ENCODE measurements at regions not wholly inside any gene's neighbourhood (a gene's known extent, or its start where the extent isn't known, plus 50 kb on each side); places are given as distances from the start of the nearest gene placed in this dataset.

- TF ChIP-seq CREB1 (IDR thresholded peaks at IDR 0.05; ENCODE audit: low read depth) (no peak), EP300 (IDR thresholded peaks at IDR 0.05; ENCODE audit: borderline replicate concordance) (no peak), FOXM1 (IDR thresholded peaks at IDR 0.05; ENCODE audit: borderline replicate concordance, low read depth) (no peak), ZBTB7A (IDR thresholded peaks at IDR 0.05; ENCODE audit: low read depth) (no peak), CEBPB (IDR thresholded peaks at IDR 0.05) (no peak), EGR1 (IDR thresholded peaks at IDR 0.05) (no peak), NFIC (IDR thresholded peaks at IDR 0.05) (no peak), MAX (IDR thresholded peaks at IDR 0.05) (no peak), TAF1 (IDR thresholded peaks at IDR 0.05; ENCODE audit: low read depth) (no peak), REST (IDR thresholded peaks at IDR 0.05; ENCODE audit: low read depth) (no peak), YY1 (IDR thresholded peaks at IDR 0.05; ENCODE audit: low read depth) (no peak), RAD21 (IDR thresholded peaks at IDR 0.05; ENCODE audit: low read depth) (no peak), TEAD4 (IDR thresholded peaks at IDR 0.05) (no peak), TCF12 (IDR thresholded peaks at IDR 0.05; ENCODE audit: low read depth) (no peak), USF1 (IDR thresholded peaks at IDR 0.05) (no peak)
These were observed 88.2 kb downstream of the CPN2 start for GRCh38 chr3:194262925-194263305.

- peak; percentile 54; the same call in 1 of the 2 replicates for TF ChIP-seq ZBTB7A (IDR thresholded peaks at IDR 0.05; ENCODE audit: low read depth)
These were observed 86.3 kb downstream of the CPN2 start for GRCh38 chr3:194264631-194265504.

GRCh38 chr3:194265505-194265892 is 85.6 kb downstream of the CPN2 start:
- TF ChIP-seq MAX (IDR thresholded peaks at IDR 0.05): peak; percentile 37; the same call in 1 of the 2 replicates
- TF ChIP-seq TCF12 (IDR thresholded peaks at IDR 0.05; ENCODE audit: low read depth): peak; percentile 75
- TF ChIP-seq NFIC (IDR thresholded peaks at IDR 0.05): peak; percentile 72
- TF ChIP-seq RAD21 (IDR thresholded peaks at IDR 0.05; ENCODE audit: low read depth): peak; percentile 29; the same call in 1 of the 2 replicates
- no peak for TF ChIP-seq EGR1 (IDR thresholded peaks at IDR 0.05)
- TF ChIP-seq TEAD4 (IDR thresholded peaks at IDR 0.05): peak; percentile 38; the same call in 1 of the 2 replicates

- TF ChIP-seq USF1 (IDR thresholded peaks at IDR 0.05) (no peak), NFIC (IDR thresholded peaks at IDR 0.05) (no peak), TAF1 (IDR thresholded peaks at IDR 0.05; ENCODE audit: low read depth) (no peak), YY1 (IDR thresholded peaks at IDR 0.05; ENCODE audit: low read depth) (no peak), EGR1 (IDR thresholded peaks at IDR 0.05) (no peak), CREB1 (IDR thresholded peaks at IDR 0.05; ENCODE audit: low read depth) (no peak), REST (IDR thresholded peaks at IDR 0.05; ENCODE audit: low read depth) (no peak), TCF12 (IDR thresholded peaks at IDR 0.05; ENCODE audit: low read depth) (no peak), CEBPB (IDR thresholded peaks at IDR 0.05) (no peak), TEAD4 (IDR thresholded peaks at IDR 0.05) (no peak)
These were observed 84.8 kb downstream of the CPN2 start for GRCh38 chr3:194265996-194266964.

- no peak for TF ChIP-seq MAX (IDR thresholded peaks at IDR 0.05)
- no peak for TF ChIP-seq RAD21 (IDR thresholded peaks at IDR 0.05; ENCODE audit: low read depth)
- no peak for TF ChIP-seq USF1 (IDR thresholded peaks at IDR 0.05)
- no peak for TF ChIP-seq CREB1 (IDR thresholded peaks at IDR 0.05; ENCODE audit: low read depth)
- TF ChIP-seq ZBTB7A (IDR thresholded peaks at IDR 0.05; ENCODE audit: low read depth): no peak
These were observed 83.1 kb downstream of the CPN2 start for GRCh38 chr3:194267744-194268653.
